Loucy (cell line): ENCODE measurements at regions not wholly inside any gene's neighbourhood (a gene's known extent, or its start where the extent isn't known, plus 50 kb on each side); places are given as distances from the start of the nearest gene placed in this dataset.
"Not testable (repeated sequence)": the region's sequence is repeated elsewhere in the genome, so short reads cannot be mapped to it uniquely, and the experiment has no call there.

Experiments used
- H2AFZ ChIP-seq: fragments of 200-600 bp; sonication (generic); 2 replicates; pipeline ENCODE4 v1.6.0; 2016; ENCODE audit warnings: antibody characterized with exemption, mild to moderate bottlenecking, low read length, moderate library complexity
- H3F3A ChIP-seq: fragments of 200-600 bp; 2 replicates; pipeline ENCODE4 v1.6.0; 2016; ENCODE audit warnings: antibody characterized with exemption, low read depth, mild to moderate bottlenecking
- H3K27me3 ChIP-seq: fragments of 200-600 bp; sonication (generic); 2 replicates; pipeline ENCODE4 v1.6.1; 2014; ENCODE audit warnings: low read length, mild to moderate bottlenecking; ENCODE audit not compliant: insufficient read depth, poor library complexity, severe bottlenecking
- H3K36me3 ChIP-seq: fragments of 200-600 bp; sonication (generic); 2 replicates; pipeline ENCODE4 v1.6.1; 2016; ENCODE audit warnings: low read length; ENCODE audit not compliant: insufficient read depth
- H3K4me1 ChIP-seq: fragments of 200-600 bp; sonication (generic); 2 replicates; pipeline ENCODE4 v1.5.1; 2014; ENCODE audit warnings: low read length, mild to moderate bottlenecking; ENCODE audit not compliant: insufficient read depth, poor library complexity, severe bottlenecking
- H3K4me2 ChIP-seq: fragments of 200-600 bp; sonication (generic); 2 replicates; pipeline ENCODE4 v1.6.0; 2014; ENCODE audit warnings: antibody characterized with exemption, low read length, low read depth, mild to moderate bottlenecking; ENCODE audit not compliant: poor library complexity, severe bottlenecking
- H3K4me3 ChIP-seq: fragments of 200-600 bp; sonication (generic); 2 replicates; pipeline ENCODE4 v1.5.1; 2014; ENCODE audit warnings: low read length, mild to moderate bottlenecking, mixed read lengths; ENCODE audit not compliant: poor library complexity, severe bottlenecking
- H3K79me2 ChIP-seq: fragments of 200-600 bp; sonication (generic); 2 replicates; pipeline ENCODE4 v1.6.1; 2014; ENCODE audit warnings: low read length; ENCODE audit not compliant: insufficient read depth
- H3K9ac ChIP-seq: fragments of 200-600 bp; sonication (generic); 2 replicates; pipeline ENCODE4 v1.6.0; 2014; ENCODE audit warnings: mild to moderate bottlenecking, low read depth, low read length, moderate library complexity; ENCODE audit not compliant: poor library complexity, severe bottlenecking
- H3K9me2 ChIP-seq: fragments of 200-600 bp; sonication (generic); replicated peaks from 2 replicates; pipeline ENCODE4 v1.6.1; 2016; ENCODE audit warnings: low read depth, low read length, mixed read lengths
- H3K9me3 ChIP-seq: fragments of 200-600 bp; sonication (generic); 2 replicates; pipeline ENCODE4 v1.6.1; 2014; ENCODE audit warnings: mild to moderate bottlenecking, antibody characterized with exemption, low read length, low read depth; ENCODE audit not compliant: insufficient read depth
- H4K20me1 ChIP-seq: fragments of 200-600 bp; sonication (generic); 2 replicates; pipeline ENCODE4 v1.6.0; 2014; ENCODE audit warnings: antibody characterized with exemption, low read length, mild to moderate bottlenecking; ENCODE audit not compliant: insufficient read depth, poor library complexity, severe bottlenecking
- EZH2phosphoT487 ChIP-seq: fragments of 200-600 bp; IDR thresholded peaks from 2 replicates; pipeline ENCODE4 v1.6.1; 2018; ENCODE audit warnings: antibody characterized with exemption, mild to moderate bottlenecking, moderate library complexity, borderline replicate concordance
- TF ChIP-seq, protein P1 (sequence below): fragments of 200-600 bp; sonication (generic); conservative IDR thresholded peaks from 2 replicates; pipeline ENCODE4 v1.5.1; 2014; ENCODE audit warnings: mild to moderate bottlenecking, antibody characterized with exemption, low read length

DNA sequence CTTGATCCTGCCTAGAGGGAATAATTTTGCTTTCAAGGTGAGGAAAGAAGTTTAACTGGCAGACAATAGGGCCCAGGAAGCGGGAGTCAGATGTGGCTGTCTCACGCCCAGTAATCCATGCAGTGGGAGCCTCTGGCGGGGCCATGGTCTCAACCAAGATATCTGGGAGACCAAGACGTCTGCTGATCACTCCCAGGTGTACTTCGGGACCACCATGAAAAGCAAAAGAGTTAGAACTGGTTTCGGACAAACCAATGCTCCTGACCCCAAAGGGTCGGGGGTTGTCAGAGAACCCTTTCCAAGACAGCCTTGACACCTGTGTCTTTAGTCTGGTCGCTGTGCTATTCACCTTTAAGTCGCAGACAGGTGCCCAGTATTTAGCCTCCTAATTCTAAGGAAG lies 256.9 kb upstream of the MBL2 start:
- no peaks in the 10 kb centered on the region for H3K79me2 ChIP-seq
- no peaks in the 10 kb centered on the region for H3K4me1 ChIP-seq
- no peak overlapping the region for H3K4me2 ChIP-seq
- H3K4me3 ChIP-seq, result no peak overlapping the region
- H3K27me3 ChIP-seq, result no peaks in the 10 kb centered on the region
- no peaks in the 10 kb centered on the region for H3F3A ChIP-seq
- no peaks in the 10 kb centered on the region for H4K20me1 ChIP-seq
- no peak overlapping the region for H3K9ac ChIP-seq
- H3K36me3 ChIP-seq, result no peaks in the 10 kb centered on the region
- H3K9me3 ChIP-seq, result no peaks in the 10 kb centered on the region
- TF ChIP-seq, protein P1, sequence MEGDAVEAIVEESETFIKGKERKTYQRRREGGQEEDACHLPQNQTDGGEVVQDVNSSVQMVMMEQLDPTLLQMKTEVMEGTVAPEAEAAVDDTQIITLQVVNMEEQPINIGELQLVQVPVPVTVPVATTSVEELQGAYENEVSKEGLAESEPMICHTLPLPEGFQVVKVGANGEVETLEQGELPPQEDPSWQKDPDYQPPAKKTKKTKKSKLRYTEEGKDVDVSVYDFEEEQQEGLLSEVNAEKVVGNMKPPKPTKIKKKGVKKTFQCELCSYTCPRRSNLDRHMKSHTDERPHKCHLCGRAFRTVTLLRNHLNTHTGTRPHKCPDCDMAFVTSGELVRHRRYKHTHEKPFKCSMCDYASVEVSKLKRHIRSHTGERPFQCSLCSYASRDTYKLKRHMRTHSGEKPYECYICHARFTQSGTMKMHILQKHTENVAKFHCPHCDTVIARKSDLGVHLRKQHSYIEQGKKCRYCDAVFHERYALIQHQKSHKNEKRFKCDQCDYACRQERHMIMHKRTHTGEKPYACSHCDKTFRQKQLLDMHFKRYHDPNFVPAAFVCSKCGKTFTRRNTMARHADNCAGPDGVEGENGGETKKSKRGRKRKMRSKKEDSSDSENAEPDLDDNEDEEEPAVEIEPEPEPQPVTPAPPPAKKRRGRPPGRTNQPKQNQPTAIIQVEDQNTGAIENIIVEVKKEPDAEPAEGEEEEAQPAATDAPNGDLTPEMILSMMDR, result no peak
- TF ChIP-seq EZH2phosphoT487, result no peak
- no peak overlapping the region for H2AFZ ChIP-seq
- H3K9me2 ChIP-seq, result no peaks in the 10 kb centered on the region

GRCh38 chr10:53025765-53026164 lies 253.2 kb upstream of the MBL2 start:
- not testable (repeated sequence) for H3K9me3 ChIP-seq, H3K9ac ChIP-seq, H3K4me1 ChIP-seq, H3K9me2 ChIP-seq, H3K27me3 ChIP-seq, H3F3A ChIP-seq, H4K20me1 ChIP-seq, H2AFZ ChIP-seq, H3K36me3 ChIP-seq, H3K4me2 ChIP-seq, H3K79me2 ChIP-seq, H3K4me3 ChIP-seq

- Histone ChIP-seq H3K9ac (no peak overlapping the region), H2AFZ (no peak overlapping the region), H4K20me1 (no peaks in the 10 kb centered on the region), H3F3A (no peaks in the 10 kb centered on the region), H3K27me3 (no peaks in the 10 kb centered on the region), H3K9me3 (no peaks in the 10 kb centered on the region; the same call in 1 of the 2 replicates), H3K4me3 (no peak overlapping the region), H3K4me2 (no peak overlapping the region), H3K9me2 (no peaks in the 10 kb centered on the region), H3K79me2 (no peaks in the 10 kb centered on the region), H3K4me1 (no peaks in the 10 kb centered on the region), H3K36me3 (no peaks in the 10 kb centered on the region)
- TF ChIP-seq, protein P1, result no peak
- no peak for TF ChIP-seq EZH2phosphoT487
Measured at GRCh38 chr10:53025172-53025711, 252.7 kb upstream of the MBL2 start.

DNA sequence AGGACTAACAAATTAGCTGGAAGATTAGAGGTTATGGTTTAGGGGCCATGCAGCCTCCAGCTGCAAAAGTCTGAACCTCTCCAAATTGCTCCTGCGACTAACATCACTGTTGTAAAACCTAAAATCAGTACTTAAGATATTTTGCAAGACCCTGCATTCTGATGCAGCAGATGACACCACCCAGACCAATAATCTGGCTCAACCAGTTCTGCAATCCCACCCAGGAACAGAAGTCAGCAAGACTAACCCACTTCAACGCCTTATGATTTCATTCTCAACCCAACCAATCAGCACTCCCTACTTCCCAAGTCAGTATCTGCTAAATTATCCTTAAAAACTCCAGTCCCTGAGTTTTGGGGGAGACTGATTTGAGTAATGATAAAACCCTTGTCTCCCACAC lies 250.8 kb upstream of the MBL2 start:
- H3K79me2 ChIP-seq, result no peaks in the 10 kb centered on the region
- H3K27me3 ChIP-seq, result no peaks in the 10 kb centered on the region
- H2AFZ ChIP-seq, result no peak overlapping the region
- TF ChIP-seq EZH2phosphoT487, result no peak
- TF ChIP-seq, protein P1, result no peak
- H3K9ac ChIP-seq, result no peak overlapping the region
- no peak overlapping the region for H3K4me2 ChIP-seq
- H3F3A ChIP-seq, result no peaks in the 10 kb centered on the region
- H3K4me1 ChIP-seq, result no peaks in the 10 kb centered on the region
- no peaks in the 10 kb centered on the region for H3K36me3 ChIP-seq
- no peaks in the 10 kb centered on the region; the same call in 1 of the 2 replicates for H3K9me3 ChIP-seq
- H4K20me1 ChIP-seq, result no peaks in the 10 kb centered on the region
- no peaks in the 10 kb centered on the region for H3K9me2 ChIP-seq
- no peak overlapping the region for H3K4me3 ChIP-seq
